ENCODE measurements at regions not wholly inside any gene's neighbourhood (a gene's known extent, or its start where the extent isn't known, plus 50 kb on each side); places are given as distances from the start of the nearest gene placed in this dataset.
A peak's percentile ranks its signal among the peaks of the same experiment; 100 is the strongest.

DNA sequence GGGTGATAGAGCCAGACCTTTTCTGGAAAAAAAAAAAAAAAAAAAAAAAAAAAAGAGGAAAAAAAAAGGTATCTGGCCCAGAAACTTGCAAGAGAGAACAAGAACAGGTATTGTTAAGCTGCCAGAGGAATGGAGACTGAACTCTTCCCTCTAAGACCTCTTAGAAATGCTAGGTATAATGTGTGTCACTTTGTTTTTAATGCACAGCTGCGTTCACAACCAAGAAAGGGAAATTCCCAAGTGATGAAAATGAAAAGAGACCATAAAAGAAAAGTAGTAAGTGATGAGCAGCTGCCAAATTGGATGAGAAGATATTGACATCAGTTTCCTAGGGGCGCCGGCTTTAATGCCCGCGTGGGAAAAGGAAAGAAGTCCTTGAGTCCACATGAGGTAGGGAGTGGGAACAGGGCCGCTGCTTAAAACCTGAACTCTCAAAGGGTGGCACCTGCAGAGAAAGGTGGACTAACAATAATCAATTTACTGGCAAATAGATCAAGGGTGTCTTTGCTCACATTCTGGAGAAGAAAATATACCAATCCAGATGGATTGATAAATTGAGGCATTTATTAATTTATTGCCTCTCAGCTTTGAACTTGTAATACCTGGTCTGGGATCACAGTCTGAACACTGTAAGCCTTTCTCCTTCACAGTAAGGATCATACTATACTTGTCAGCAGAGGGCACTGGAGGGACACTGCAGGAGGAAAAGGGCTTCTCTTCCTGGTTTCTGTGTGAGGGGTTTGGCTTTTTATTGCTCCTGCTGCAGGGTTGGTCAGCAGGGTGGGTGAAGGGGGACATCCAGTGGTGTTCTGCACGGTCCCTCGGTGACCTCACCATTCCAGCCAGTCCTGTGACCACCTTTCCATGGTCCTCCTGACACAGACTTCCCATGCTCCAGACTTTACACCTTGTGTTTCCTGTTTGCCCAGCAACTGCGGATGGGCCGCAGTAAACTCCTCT lies 131.6 kb downstream of the AQP9 start:
- DNase-seq: peak; percentile 79

DNA sequence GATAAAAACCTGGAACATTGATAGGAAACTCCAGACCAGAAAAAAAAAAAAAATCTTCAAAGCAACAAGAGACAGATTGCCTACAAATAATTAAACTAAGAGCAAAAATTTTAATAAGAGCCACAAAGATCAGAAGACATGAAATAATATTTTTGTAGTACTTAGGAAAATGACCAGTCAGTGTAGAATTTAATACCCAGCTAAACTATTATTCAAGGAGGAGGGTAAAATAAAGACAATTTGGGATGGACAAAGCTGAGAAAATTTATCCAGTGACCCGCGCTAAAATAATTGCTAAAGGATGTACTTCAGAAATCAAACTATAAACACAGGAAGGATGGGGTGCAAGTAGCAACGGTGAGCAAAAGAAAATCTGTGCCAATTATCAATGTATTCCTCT lies 133.2 kb downstream of the AQP9 start:
- no peak for DNase-seq

DNA sequence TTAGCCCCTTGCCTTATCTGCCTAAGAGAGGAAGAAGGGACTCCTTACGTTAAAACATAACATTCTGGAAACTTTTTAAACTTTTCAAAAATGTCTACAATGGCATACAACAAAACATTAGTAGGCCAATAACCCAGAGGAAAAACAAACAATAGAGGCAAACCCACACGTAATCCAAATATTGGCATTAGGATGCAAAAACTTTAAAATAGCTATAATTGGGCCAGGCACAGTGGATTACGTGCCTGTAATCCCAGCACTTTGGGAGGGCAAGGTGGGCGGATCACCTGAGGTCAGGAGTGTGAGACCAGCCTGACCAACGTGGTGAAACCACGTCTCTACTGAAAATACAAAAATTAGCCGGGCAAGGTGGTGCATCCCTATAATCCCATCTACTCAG lies 134.9 kb downstream of the AQP9 start:
- DNase-seq: no peak

DNA sequence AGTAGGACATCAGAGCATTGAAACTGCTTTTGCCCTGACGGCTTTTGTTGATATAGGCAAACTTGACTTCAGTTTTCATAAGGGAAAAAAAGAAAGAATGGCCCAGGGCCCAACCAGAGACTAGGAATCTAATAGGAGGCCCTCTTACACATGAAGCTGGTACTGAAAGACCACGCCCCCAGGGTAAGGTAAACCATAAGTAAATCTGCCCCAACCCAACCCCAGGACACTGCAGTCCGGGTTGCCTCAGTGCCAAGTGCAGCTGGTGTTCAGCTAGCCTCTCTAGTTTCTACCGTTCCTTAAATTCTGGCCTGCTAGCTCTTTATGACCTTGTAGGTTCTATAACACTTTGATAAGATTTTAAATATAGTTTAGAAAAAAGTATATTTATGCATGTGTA lies 136.7 kb downstream of the AQP9 start:
- DNase-seq: no peak

DNA sequence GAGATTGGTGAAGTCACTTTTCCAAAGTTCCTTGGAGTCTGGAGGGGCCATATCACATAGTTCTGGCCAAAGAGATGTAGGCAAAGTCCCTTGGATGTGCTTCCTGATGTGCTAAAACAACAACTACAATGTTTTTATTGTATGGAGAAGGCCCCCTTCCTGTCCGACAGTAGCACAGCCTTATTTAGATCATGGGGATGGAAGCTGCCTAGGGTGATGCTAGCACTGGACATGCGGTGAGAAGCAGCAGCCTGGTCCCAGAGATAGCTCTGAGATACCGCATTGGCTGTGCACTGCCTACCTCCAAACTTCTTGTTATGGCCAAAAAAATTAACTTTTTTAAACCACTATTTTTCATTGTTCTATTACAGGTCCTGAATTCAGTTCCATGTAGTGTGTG lies 137.6 kb downstream of the AQP9 start:
- DNase-seq: no peak

DNA sequence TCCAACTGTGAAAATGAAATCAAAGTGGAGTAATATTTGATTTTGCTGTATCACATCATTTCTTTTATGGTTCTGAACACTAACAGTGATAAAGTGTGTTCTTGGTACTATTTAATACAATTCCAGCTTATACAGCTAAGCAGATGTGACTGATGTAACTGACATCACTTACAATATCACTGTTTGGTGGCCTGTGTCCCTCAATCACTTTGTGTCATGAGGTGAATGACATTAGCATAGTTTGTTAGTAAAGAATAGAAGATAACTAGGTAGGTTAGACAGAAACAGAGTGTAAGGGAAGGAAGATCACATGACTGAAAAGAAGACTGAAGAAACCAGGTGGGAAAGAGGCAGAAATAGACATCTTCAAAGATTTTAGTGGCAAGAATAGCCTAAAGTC lies 138.7 kb downstream of the AQP9 start:
- no peak for DNase-seq

DNA sequence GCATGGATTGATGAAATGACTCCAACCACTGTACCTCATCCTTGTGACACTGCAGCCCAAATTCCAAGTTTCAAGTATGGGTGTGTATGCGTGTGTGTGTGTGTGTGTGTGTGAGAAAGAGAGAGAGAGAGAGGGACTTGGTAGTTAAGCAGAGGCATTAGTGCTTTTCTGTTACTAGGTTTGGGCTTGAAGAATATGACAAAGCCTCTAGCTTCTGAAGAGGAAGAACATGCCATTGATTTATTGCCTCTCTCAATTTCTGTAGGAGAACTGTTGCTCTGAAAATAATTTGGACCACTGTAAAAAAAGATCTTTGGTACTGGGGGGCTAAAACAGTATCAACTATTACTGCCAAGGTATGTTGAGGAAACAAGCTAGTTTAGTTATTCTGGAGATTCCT lies 139.2 kb downstream of the AQP9 start:
- no peak for DNase-seq

DNA sequence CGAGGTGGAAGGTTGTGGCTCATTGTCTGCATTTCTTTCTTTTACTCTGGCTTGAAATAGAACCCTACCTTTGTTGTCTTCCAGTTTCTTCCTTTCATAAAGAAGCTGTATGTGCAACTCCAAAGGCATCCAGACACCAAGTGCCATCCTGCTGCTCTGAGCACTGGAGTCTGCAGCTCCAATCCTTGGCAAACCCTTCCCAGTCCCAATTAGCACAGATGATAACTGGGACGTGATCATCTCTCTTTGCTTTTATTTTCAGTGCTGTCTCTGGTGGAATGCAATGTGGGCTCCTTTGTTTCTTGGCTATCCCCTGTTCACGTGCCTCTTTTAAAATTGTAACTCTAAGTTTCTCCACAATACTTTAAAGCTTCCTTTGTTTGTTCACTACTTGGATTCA lies 140.9 kb downstream of the AQP9 start:
- no peak for DNase-seq

DNA sequence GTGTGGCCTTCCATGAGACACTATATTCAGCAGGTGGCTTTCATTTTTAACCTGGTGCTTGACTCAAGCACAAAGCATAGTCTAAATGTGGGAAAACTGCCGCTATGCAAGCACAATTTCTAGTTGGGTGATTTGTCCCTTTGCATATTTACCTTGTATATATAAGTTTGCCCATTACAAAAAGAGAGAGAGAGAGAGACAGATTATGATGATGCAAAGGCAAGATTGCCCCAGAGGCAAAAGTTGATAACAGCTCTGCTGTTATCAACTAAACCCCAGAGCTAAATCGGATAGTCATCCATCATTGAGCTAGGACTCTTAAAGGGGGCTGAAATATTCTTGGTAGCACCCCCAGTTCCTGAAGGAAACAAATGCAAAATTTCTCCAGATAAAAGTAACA lies 141.5 kb downstream of the AQP9 start:
- DNase-seq: no peak

DNA sequence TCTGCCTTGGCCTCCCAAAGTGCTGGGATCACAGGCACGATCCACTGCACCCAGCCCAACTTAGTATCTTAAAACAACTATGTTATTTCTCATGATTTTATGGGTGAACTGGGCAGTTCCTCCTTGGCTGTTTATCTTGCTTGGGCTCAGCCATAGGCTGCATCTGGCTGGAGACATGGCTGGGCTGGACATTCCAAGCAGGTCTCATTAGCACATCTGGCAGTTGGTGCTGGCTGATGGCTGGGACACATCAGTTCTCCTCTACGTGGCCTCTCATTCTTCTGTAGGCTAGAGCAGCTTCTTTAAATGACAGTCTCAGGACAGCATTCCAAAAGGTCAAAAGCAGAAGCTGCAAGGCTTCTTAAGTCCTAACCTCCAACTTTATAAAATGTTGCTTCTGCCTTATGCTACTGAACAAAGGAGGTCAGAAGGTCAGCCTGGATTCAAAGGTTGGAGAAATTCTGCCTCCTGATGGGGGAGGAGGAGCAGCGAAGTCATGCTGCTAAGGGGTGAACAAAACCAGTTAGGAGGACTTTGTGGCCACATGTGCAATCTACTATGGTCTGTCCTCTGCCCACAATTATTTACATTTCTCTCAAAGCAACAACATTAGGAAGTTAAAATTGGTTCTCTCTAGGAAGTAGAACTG lies 144.0 kb downstream of the AQP9 start:
- DNase-seq: no peak

DNA sequence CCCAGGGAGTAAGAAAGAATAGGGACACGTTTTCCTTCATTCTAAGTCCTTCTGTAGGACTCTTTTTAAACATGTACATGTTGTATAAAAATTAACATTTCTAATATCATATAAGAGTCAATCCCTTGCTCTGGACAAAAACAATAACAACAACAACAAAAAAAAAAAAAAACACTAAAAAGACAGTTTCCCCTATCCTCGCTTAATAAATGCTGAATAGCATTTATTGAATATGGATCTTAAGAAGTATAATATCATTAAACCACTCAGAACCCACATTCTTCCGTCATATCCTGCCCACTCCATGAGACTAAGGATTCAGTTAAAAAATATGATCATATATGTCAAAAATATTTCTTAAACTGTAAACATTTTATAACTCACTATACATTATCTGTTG lies 145.1 kb downstream of the AQP9 start:
- DNase-seq: no peak

DNA sequence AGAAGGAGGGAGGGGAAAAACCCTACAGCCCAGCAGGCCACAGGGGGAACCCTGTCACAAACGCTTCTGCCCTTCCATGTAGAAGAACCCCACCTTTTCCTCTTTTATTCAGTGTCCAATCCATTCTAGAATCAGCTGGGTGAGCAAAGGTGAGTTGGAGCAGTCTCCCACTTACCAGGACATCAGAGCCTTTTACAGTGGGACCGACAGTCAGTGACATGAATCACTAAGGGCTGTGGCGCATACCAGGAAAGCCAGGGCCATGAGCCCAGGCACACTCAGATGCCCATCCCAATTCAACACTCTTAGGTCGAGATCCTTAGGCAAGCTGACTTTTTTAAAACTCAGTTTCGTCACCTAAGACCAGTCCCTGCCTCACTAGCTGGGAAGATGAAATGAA lies 146.1 kb downstream of the AQP9 start:
- DNase-seq: no peak

DNA sequence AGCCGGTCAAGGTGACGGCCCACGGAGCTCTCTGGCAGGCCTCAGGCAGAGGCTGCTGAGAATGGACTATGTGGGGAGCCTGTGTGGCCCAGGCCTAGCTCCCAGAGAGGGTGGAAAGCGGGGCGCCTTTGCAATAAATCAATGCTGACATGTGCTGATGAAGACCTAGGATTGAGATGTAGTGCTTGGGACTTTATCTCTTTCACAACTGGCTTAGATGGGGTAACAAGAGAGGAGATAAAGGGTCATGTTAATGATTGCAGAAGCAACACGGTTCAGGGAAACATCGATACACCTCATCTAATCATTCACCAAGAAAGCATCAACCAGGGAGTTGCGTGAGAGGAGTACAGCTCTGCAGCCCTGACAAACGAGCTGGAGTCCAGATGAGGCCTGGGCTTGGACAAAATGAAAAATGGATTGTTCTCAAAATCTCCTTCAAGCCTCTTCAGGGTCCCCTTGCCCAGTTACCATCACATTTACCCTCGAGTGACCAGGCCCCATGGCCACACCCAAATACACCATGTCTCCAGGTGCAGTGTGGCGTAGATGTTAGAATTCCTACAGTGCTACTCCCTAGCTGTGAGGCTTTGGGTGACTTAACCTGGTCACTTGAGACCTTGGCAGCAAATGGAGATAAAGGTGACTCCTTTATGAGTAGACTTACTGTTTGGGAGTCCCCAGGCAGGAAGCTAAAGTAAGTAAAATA lies 146.4 kb upstream of the LIPC start:
- no peak for DNase-seq

DNA sequence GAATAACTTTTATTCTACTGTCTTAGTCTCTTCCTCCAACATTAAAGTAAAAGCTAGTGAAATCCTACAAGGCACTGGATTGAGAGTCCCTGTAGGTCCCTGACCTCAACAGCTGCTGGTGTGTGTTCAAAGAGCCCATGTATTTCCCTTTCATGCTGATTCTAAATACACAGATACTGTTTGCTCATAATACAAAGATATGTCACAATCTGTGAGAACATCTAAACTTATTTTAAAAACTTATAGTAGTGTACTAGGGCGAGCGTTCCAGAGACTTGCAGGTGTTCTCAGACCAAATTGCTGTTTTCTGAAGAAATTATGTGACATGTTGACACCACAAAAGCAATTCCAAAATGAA lies 145.9 kb upstream of the LIPC start:
- DNase-seq: no peak

DNA sequence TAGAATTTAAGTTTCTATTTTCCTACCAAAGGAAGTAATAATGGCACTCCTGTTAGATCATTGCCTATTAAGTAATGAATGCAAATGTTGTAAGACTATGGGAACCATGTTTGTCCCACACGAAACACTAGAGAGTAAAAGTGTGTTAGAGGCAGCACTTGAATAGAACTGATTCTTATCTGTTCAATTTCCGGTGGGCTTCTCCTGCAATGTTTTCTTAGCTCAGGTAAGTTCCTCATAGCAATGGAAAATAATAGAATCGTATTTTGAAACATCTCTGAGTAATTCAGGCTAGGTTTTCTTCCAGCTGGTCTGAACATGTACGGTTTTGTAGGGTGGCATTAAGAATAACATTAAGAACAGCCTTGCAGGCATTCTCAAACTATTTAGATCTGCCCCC lies 145.3 kb upstream of the LIPC start:
- no peak for DNase-seq

DNA sequence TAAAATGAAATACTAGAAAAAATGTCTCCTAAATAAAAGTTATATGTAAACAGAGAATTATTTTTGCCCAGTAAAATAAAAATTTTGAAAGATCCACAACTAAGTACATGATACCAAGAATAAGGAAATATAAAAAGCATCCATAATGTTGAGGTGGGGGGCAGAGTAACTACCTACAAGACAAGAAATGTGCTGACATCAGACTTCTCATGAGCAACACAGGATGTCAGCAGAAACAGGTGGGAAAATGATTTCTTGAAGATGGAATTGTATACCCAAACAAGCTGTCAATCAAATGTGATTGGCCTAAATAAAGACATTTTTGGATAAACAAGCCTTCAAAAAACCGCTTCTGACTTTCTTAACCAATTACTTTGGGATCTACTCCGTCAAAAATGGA lies 143.9 kb upstream of the LIPC start:
- DNase-seq: no peak

DNA sequence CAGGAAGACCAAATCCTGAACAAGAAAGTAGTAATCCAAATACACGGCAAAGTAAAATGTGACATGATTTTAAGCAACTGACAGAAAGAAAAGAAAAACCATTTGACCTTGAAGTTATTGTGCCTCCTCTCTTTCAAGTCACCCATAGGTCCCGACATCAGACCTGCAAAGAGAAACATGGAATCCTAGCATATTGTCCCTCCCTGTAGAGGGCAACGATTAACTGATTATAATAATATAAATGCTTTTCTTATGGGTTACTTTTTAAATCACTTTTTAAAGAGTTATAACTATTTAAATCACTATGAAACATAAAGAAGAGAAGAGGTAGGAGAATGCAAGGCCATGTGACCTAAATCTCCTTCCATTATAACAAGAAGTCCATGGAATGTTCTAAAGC lies 143.2 kb upstream of the LIPC start:
- DNase-seq: no peak

DNA sequence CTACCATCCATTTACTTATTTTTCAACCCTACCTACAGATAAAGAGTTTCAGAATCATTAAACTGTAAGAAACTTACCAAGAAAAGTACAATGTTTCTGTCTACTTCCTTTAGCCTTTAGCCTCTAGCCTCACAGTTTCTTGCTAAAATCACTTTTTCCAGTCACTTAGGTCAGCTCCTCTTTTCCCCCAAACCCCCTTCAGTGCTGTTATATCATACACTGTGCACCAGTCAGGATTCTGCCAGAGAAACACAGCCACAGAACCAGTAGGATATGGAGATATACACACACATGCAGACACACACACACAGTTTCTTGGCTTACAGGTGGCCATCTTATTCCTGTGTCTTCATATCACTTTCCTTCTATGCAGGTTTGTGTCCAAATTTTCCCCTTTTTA lies 139.9 kb upstream of the LIPC start:
- no peak for DNase-seq

DNA sequence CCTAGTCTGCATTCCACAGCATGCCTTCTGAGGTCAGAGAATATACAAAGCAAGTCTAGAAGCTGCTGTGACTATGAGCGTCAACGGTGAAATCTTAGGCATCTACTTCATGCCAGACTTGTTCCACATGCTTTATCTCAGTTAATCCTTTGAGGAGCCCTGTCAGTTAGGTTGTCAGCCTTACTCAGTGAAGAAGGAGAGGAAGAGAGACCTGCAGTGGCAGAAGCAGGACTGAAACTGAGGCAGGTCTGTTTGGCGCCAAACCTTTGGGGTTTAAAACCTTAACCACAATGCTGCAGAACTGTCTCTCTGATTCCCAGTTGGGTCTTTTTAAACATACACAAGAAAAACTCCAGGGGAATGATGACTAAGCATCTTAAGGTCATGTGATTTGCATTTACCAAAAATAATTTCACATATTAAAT lies 139.0 kb upstream of the LIPC start:
- DNase-seq: no peak

DNA sequence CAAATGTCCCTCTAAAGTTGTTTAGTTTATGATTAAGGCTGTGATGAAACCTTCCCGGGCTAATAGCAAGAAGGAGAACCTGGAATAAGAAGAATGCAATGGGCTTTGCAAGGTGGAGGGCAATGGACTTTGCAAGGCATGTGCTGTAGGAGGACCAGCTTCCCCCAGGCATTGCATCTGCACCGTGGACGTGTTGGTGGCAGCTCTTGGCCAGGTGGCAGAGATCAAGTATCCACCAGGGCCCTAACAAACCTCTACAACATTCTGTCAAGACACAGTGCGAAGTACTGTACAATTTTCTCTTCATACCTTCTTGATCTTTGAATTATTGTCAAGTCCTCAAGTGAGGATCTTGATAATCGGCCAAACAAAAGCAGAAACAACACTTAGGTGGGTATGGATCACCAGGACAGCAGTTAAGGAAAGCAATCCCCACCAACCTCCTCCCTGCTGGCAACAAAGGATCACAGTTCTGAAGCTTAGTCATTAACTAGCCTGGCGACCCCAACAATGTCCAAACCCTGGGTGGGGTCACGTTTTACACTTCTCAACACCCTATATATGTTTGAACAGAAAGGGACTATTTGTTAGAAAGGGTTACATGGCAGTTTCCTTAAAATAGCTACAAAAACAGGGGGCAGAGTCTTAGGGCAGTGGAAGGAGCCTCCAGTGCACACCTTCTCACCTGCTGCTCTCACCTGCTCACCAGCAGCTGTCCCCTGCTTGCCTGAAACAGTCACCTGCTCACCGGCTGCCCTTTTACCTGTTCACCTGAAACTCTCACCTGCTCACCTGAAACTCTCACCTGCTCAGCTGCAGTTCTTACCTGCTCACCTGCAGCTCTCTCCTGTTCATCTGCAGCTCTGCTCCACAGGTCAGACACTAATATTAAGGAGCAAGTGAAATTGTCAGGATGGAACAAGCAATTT lies 137.9 kb upstream of the LIPC start:
- DNase-seq: no peak

DNA sequence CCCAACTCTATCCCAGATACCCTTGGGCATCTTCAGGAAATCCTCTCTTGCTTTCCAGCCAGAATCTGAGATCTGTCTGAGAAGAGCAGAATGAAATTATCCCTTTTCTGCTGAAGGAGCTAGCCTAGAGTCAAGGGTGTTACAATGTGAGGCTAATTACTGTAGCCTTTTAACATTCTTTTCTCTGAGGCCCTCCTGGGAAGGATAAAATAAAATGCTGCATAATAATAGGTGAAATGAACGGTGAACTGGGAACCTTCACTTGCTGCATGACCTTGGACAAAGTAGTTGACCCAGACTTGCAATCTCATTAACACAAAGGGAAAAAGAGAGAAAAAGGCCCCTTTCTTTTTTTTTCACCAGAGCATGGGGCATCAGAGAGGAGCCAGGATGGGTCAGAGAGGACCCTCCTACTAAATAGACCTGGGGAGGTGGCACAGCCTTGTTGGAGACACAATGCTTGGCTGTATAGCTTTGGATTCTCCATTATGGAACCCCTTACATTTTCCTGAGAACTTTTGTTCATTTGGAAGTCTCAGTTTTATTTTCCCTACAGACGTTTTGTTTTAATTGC lies 137.0 kb upstream of the LIPC start:
- no peak for DNase-seq
